ENCODE measurements at regions not wholly inside any gene's neighbourhood (a gene's known extent, or its start where the extent isn't known, plus 50 kb on each side); places are given as distances from the start of the nearest gene placed in this dataset.

GRCh38 chr3:194031349-194031748, 104.6 kb upstream of the HES1 start:
- H3K9me3 ChIP-seq (ENCODE audit: control insufficient read depth in 4 of 4, low read length in 3 of 4): no peaks in the 10 kb centered on the region
- H3K36me3 ChIP-seq (ENCODE audit: control insufficient read depth in 4 of 4, insufficient read depth in 3 of 4, low read depth in 1 of 4, low read length in 3 of 4): no peaks in the 10 kb centered on the region
- H3K27me3 ChIP-seq (ENCODE audit: control insufficient read depth in 4 of 4, insufficient read depth in 4 of 4, low read length in 3 of 4): no peaks in the 10 kb centered on the region
- TF ChIP-seq CTCF (IDR thresholded peaks at IDR 0.05; ENCODE audit: low read depth, low read length, missing input control) (no peak), RAD21 (IDR thresholded peaks at IDR 0.05) (peak in 1 of 2 donors; percentile 13), ATF3 (IDR thresholded peaks at IDR 0.05) (peak; percentile 5)
- H3K9ac ChIP-seq (ENCODE audit: low read depth in 1 of 2, low read length in 2 of 2): no peak overlapping the region
- peak overlapping the region; percentile 74 to 76 for H3K27ac ChIP-seq (ENCODE audit: low read depth in 1 of 2, low read length in 2 of 2)
- H3K4me1 ChIP-seq (ENCODE audit: control insufficient read depth in 4 of 4, insufficient read depth in 4 of 4, low read length in 3 of 4): peaks cover 28 to 57% (median 43%) of the 10 kb centered on the region in 4 donors
- no peak for DNase-seq (ENCODE audit: low spot score)
- WGBS: 52% methylated on average over 9 of the region's 9 CpGs
- H3K4me3 ChIP-seq (ENCODE audit: low read depth in 1 of 3, low read length in 3 of 3): no peak overlapping the region

GRCh38 chr3:194031867-194032635, 103.9 kb upstream of the HES1 start:
- WGBS: 44% methylated on average over 12 of the region's 12 CpGs
- no peak for TF ChIP-seq GABPA (IDR thresholded peaks at IDR 0.05 in 1 of 2, conservative IDR thresholded peaks at IDR 0.05 in 1 of 2)
- TF ChIP-seq ATF3 (IDR thresholded peaks at IDR 0.05): peak; percentile 2
- no peak for TF ChIP-seq ZBTB33 (IDR thresholded peaks at IDR 0.05)
- no peak for TF ChIP-seq FOXA2 (IDR thresholded peaks at IDR 0.05)
- peak in 1 of 2 donors; percentile 16 for TF ChIP-seq JUND (IDR thresholded peaks at IDR 0.05)
- TF ChIP-seq EGR1 (IDR thresholded peaks at IDR 0.05; ENCODE audit: low read depth in 2 of 2): peak in 1 of 2 donors; percentile 12
- peak; percentile 78 to 86 for TF ChIP-seq HNF4A (conservative IDR thresholded peaks at IDR 0.05)
- peak; percentile 84 to 91 for TF ChIP-seq RXRA (IDR thresholded peaks at IDR 0.05)
- peak; percentile 55 for TF ChIP-seq YY1 (IDR thresholded peaks at IDR 0.05)
- no peak for TF ChIP-seq CTCF (IDR thresholded peaks at IDR 0.05; ENCODE audit: low read depth, low read length, missing input control)
- TF ChIP-seq SP1 (IDR thresholded peaks at IDR 0.05): peak; percentile 88
- no peak for TF ChIP-seq FOXA1 (IDR thresholded peaks at IDR 0.05)
- TF ChIP-seq TAF1 (conservative IDR thresholded peaks at IDR 0.05): no peak
- peak; percentile 88 for TF ChIP-seq NR2F2 (IDR thresholded peaks at IDR 0.05)
- TF ChIP-seq HNF4G (IDR thresholded peaks at IDR 0.05): peak; percentile 41
- peak; percentile 51 for TF ChIP-seq MAX (IDR thresholded peaks at IDR 0.05)
- TF ChIP-seq RAD21 (IDR thresholded peaks at IDR 0.05): peak; percentile 9 to 10
- no peak for TF ChIP-seq REST (IDR thresholded peaks at IDR 0.05)
- DNase-seq (ENCODE audit: low spot score): no peak
- Histone ChIP-seq H3K9me3 (ENCODE audit: control insufficient read depth in 4 of 4, low read length in 3 of 4) (no peaks in the 10 kb centered on the region), H3K4me3 (ENCODE audit: low read depth in 1 of 3, low read length in 3 of 3) (no peak overlapping the region), H3K9ac (ENCODE audit: low read depth in 1 of 2, low read length in 2 of 2) (no peak overlapping the region), H3K27me3 (ENCODE audit: control insufficient read depth in 4 of 4, insufficient read depth in 4 of 4, low read length in 3 of 4) (no peaks in the 10 kb centered on the region), H3K4me1 (ENCODE audit: control insufficient read depth in 4 of 4, insufficient read depth in 4 of 4, low read length in 3 of 4) (peaks cover 28 to 57% (median 43%) of the 10 kb centered on the region in 4 donors), H3K36me3 (ENCODE audit: control insufficient read depth in 4 of 4, insufficient read depth in 3 of 4, low read depth in 1 of 4, low read length in 3 of 4) (no peaks in the 10 kb centered on the region), H3K27ac (ENCODE audit: low read depth in 1 of 2, low read length in 2 of 2) (peak overlapping the region; percentile 74 to 76)

All from liver (tissue), 8 donors.